Activated T-cell treated with anti-CD3 and anti-CD28 coated beads, Interleukin-2, amount 50 U/mL, for 4 hours (primary cell): ENCODE measurements at regions not wholly inside any gene's neighbourhood (a gene's known extent, or its start where the extent isn't known, plus 50 kb on each side); places are given as distances from the start of the nearest gene placed in this dataset.

Experiments
- ATAC-seq, 2 donors: fragments of 200-7000 bp; cut with Tn5 transposase; one replicate each; pipeline ENCODE4 v1.10.0; 2021
- DNase-seq: peaks from one replicate; pipeline ENCODE4 v3.0.0-alpha.2; 2020
- H3K27me3 Mint-ChIP-seq: one replicate; pipeline ENCODE4 v1.8.0; 2021; ENCODE audit warnings: low read depth, mixed read lengths
- H3K36me3 Mint-ChIP-seq: one replicate; pipeline ENCODE4 v1.8.0; 2022; ENCODE audit warnings: mixed read lengths; ENCODE audit not compliant: insufficient read depth
- H3K4me1 Mint-ChIP-seq: one replicate; pipeline ENCODE4 v1.8.0; 2021; ENCODE audit warnings: low read depth, mixed read lengths
- H3K4me3 Mint-ChIP-seq: one replicate; pipeline ENCODE4 v1.8.0; 2021; ENCODE audit warnings: mild to moderate bottlenecking, moderate library complexity, mixed read lengths
- H3K9me3 Mint-ChIP-seq: one replicate; pipeline ENCODE4 v1.8.0; 2021; ENCODE audit warnings: mixed read lengths

DNA sequence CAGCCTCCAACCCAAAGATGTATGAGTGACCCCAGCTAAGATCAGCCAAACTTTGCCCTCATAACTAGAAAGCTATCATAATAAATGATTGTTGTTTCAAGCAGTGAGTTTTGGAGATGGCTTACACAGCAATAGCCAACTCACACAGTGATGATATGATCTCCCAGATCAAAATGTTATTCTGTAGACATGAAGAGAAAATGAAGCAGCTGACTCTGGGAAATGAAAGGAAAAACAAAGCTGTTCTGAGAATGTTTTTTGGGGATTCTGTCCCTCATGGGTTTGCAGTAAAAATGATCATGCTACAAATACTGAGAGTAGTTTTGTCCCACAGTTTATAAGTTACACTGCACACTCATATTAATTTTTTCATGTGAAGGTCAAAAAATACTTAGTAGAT is 617.8 kb downstream of the MRPL39 start:
- H3K27me3 Mint-ChIP-seq, result no peaks in the 10 kb centered on the region
- no peak overlapping the region for H3K4me3 Mint-ChIP-seq
- H3K4me1 Mint-ChIP-seq, result no peaks in the 10 kb centered on the region
- DNase-seq (no peak), ATAC-seq (no peak)
- no peaks in the 10 kb centered on the region for H3K9me3 Mint-ChIP-seq
- H3K36me3 Mint-ChIP-seq, result no peaks in the 10 kb centered on the region

DNA sequence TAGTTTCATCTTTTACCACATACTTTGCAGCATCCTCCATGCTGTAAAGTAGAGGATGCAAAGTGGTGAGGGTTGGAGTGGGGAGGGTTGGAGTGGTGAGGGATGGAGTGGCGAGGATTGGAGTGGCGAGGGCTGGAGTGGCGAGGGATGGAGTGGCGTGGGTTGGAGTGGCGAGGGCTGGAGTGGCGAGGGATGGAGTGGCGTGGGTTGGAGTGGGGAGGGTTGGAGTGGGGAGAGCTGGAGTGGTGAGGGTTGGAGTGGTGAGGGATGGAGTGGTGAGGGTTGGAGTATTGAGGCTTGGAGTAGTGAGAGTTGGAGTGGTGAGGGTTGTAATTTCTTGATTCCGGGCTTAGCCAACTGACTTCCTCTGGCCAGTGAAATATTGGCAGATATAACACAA is 618.3 kb downstream of the MRPL39 start:
- H3K27me3 Mint-ChIP-seq, result no peaks in the 10 kb centered on the region
- ATAC-seq (no peak), DNase-seq (no peak)
- H3K9me3 Mint-ChIP-seq, result no peaks in the 10 kb centered on the region
- no peaks in the 10 kb centered on the region for H3K4me1 Mint-ChIP-seq
- no peak overlapping the region for H3K4me3 Mint-ChIP-seq
- no peaks in the 10 kb centered on the region for H3K36me3 Mint-ChIP-seq

DNA sequence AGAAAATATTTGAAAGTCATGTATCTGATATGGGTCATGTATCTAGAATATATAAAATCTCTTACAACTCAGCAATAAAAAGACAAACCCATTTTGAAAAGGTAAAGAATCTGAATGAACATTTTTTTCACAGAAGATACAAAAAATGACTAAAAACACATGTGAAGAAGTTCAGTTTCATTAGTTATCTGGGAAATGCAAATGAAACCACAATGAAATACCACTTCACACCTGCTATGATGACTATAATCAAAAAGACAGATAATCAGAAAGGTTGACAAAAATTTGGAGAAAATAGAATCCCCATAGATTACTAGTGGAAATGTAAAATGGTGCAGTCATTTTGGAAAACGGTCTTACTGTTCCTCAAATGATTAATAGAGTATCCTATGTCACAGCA is 631.0 kb downstream of the MRPL39 start:
- no peaks in the 10 kb centered on the region for H3K4me1 Mint-ChIP-seq
- H3K4me3 Mint-ChIP-seq, result no peak overlapping the region
- no peaks in the 10 kb centered on the region for H3K27me3 Mint-ChIP-seq
- ATAC-seq (no peak), DNase-seq (no peak)
- no peaks in the 10 kb centered on the region for H3K36me3 Mint-ChIP-seq
- H3K9me3 Mint-ChIP-seq, result peaks cover 12% of the 10 kb centered on the region

DNA sequence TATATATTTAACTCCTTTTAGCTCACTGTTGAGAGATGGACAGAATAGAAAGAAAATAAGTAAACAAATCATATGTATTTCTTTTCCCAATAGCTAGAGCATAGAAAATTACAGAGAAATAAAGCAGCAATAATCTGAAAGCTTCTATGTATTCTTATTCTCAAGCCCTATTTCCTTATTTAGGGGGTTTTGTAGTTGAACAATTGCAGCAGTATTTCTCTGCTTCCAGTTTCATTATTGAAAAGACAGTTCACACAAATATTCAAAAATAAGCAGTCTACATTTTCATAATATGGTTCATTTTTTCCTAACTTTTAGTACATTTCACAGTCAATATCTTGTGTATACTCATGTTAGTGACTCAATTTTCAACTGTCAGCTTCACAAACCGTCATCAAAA is 638.2 kb downstream of the MRPL39 start:
- no peaks in the 10 kb centered on the region for H3K36me3 Mint-ChIP-seq
- peaks cover 17% of the 10 kb centered on the region for H3K9me3 Mint-ChIP-seq
- no peaks in the 10 kb centered on the region for H3K4me1 Mint-ChIP-seq
- H3K4me3 Mint-ChIP-seq, result no peak overlapping the region
- no peak for DNase-seq
- ATAC-seq, result no peak
- H3K27me3 Mint-ChIP-seq, result no peaks in the 10 kb centered on the region

DNA sequence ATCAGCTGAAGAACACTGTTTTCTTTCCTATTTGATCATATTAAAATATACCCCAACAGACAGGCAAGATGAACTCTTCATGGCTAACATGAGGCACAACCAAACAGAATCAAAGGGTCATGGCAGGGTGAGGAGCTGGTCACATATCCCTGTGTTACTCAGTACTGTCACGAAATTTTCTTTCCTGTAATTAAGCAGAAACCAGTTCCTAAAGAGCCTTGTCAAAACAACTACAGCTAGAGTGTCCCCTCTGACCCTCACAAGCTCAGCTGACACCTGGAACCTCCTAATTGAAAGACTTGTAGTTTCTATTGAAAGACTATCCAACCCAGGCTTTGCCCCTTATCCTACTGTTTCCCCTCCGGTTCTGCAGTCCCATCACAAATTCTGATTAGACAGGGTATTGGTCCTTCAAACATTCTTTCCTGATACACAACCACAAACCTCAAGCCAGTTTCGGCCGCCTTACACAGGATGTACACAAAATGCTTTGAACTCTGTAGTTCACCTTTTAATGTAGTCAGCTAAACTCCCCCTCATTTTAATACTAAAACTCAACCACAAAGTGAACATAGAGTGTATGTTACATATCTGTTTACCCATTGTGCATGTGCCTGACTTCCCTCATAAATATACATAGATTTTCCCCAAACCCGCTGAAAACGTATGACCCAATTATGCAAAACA is 651.9 kb downstream of the MRPL39 start:
- no peak overlapping the region for H3K4me3 Mint-ChIP-seq
- H3K27me3 Mint-ChIP-seq, result no peaks in the 10 kb centered on the region
- no peaks in the 10 kb centered on the region for H3K36me3 Mint-ChIP-seq
- peaks cover 5% of the 10 kb centered on the region for H3K9me3 Mint-ChIP-seq
- DNase-seq (no peak), ATAC-seq (no peak)
- no peaks in the 10 kb centered on the region for H3K4me1 Mint-ChIP-seq

DNA sequence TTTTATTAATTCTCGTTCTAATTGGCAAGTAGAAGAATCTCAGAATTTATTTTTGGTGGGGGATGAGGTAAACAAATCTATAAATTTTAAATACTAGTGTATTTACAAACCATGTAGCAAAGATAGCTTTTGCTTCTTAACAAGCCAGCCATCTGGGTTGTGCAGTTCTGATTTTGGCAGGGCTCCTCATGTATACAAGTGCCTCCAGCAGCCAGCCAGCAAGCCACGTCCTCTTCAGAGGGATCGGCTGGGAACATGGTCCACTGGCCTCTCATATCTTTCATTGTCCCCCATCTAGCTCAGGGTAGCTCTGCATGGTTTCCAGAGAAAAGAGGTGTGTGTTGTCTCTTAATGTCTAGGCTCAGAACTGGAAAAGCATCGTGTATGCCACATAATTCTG is 659.1 kb downstream of the MRPL39 start:
- no peak for ATAC-seq
- DNase-seq, result no peak
- H3K4me3 Mint-ChIP-seq, result no peak overlapping the region
- H3K27me3 Mint-ChIP-seq, result no peaks in the 10 kb centered on the region
- H3K4me1 Mint-ChIP-seq, result no peaks in the 10 kb centered on the region
- peaks cover 11% of the 10 kb centered on the region for H3K9me3 Mint-ChIP-seq
- no peaks in the 10 kb centered on the region for H3K36me3 Mint-ChIP-seq

DNA sequence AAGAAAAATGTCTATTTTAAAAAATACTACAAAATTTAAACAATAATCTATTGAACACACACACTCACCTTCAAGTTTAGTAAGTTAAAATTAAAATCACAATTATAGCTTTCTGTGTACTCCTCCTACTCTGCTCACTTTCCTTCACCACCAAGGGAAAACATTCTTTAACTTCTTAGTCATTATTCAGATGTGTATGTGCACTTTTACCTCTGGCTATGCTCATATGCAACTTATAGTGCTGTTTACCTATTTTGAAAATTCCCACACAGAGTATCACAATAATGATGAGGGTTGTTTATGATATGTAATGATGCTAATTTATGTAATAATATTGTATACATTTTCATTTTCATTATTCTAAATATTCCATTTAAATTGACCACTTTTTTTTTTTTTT is 661.4 kb downstream of the MRPL39 start:
- Mint-ChIP-seq H3K4me1 (no peaks in the 10 kb centered on the region), H3K36me3 (no peaks in the 10 kb centered on the region), H3K9me3 (peaks cover 10% of the 10 kb centered on the region), H3K27me3 (no peaks in the 10 kb centered on the region), H3K4me3 (no peak overlapping the region)
- DNase-seq (no peak), ATAC-seq (no peak)

DNA sequence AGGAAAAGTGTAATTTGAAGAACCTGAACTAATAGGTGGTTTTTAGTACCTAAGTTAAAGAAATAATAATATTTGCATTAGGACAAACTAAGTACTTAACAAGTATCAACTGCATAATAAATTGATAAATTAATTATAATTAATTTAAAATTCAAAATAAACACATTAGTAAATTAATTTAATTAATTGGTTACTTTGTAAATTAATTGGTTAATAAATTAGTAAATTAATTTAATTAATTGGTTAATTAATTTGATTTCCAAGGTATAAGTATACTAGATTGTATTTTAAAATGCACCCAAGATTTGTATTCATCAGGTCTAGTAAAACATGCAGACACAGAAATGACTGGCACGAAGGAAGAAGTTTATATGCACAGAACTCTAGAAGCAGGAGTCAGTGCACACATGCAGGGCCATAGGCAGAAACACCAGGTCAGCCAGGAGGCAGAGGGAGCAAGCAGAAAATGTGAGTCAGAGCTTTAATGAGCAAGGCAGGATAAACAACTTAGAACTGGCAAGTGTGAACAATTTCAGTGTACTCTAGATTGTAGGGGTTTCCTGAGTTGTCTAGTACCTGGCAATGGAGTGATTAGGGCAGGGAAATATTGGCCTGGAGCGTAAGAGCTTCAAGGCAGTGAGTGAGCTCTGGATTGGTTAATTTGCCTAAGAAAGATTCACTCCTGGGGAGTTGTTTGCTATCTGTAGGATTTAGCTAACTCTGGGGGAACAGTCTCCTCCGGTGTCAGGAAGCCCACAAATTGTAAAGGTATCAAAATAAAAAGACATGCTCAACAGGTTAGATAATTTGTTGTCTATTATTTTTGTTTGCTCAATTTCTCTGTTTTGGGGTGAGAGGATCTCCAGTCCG is 665.7 kb downstream of the MRPL39 start:
- H3K4me3 Mint-ChIP-seq, result no peak overlapping the region
- no peaks in the 10 kb centered on the region for H3K36me3 Mint-ChIP-seq
- H3K4me1 Mint-ChIP-seq, result no peaks in the 10 kb centered on the region
- no peaks in the 10 kb centered on the region for H3K9me3 Mint-ChIP-seq
- no peaks in the 10 kb centered on the region for H3K27me3 Mint-ChIP-seq
- DNase-seq, result no peak
- ATAC-seq, result no peak

DNA sequence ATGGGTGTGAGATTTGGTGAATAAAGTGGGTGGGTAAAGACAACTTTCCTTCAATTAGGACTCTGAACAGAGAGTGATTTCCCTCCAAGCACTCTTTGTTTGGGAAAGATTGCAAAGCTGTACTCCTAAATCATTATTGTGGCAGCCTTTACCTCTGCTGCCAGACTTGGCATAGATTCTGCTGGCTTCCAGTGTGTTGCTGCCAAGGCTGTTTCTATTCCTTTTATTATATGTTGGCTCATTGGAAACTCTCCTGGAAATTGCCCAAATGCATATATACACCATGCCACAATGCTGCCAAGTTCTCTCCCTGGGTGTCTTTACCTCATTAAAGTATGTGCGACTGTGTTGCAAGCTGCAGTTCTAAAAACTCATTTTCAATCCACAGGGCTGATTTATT is 668.0 kb downstream of the MRPL39 start:
- Mint-ChIP-seq H3K4me3 (no peak overlapping the region), H3K9me3 (no peaks in the 10 kb centered on the region), H3K27me3 (no peaks in the 10 kb centered on the region), H3K36me3 (no peaks in the 10 kb centered on the region), H3K4me1 (no peaks in the 10 kb centered on the region)
- no peak for ATAC-seq
- no peak for DNase-seq

DNA sequence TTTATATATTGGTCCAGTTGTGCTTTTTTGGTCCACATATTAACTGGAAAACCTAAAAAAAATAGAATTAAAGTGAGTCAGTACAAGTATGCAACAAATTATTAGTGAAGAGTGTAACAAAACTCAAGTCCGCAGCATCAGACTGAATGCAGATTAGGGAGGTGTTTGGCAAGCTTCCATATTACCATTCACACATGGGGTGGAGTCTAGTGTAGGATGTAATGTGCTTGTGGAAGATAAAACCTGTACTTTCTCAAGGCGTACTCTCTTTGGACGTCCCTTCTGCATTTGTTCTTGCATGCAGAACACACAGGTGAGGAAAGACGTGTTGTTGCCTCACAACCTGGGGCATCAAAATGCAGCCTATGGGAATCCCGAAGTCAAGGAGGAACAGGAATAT is 668.7 kb downstream of the MRPL39 start:
- Mint-ChIP-seq H3K36me3 (no peaks in the 10 kb centered on the region), H3K4me3 (no peak overlapping the region), H3K27me3 (no peaks in the 10 kb centered on the region), H3K4me1 (no peaks in the 10 kb centered on the region), H3K9me3 (no peaks in the 10 kb centered on the region)
- no peak for ATAC-seq
- DNase-seq, result no peak

DNA sequence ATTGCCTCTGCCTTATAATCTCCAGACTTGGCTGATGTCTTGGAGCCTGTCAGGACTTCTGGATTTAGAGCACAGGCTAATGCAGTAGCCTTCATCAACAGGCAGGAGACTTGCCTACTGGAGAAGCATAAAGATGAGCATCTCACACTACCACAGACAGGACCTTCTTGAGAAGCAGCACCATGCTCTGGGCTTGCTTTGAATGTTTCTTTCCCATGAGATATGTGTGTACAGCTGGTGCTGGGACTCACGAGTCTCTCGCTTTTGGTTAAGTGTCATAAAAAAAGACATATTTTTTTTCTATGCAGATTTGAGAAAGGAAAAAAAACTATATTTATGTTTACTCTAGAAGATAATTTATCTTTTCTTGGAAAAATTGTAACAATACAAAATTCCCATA is 671.3 kb downstream of the MRPL39 start:
- H3K9me3 Mint-ChIP-seq, result no peaks in the 10 kb centered on the region
- no peak overlapping the region for H3K4me3 Mint-ChIP-seq
- H3K4me1 Mint-ChIP-seq, result no peaks in the 10 kb centered on the region
- DNase-seq (no peak), ATAC-seq (no peak)
- no peaks in the 10 kb centered on the region for H3K36me3 Mint-ChIP-seq
- no peaks in the 10 kb centered on the region for H3K27me3 Mint-ChIP-seq

DNA sequence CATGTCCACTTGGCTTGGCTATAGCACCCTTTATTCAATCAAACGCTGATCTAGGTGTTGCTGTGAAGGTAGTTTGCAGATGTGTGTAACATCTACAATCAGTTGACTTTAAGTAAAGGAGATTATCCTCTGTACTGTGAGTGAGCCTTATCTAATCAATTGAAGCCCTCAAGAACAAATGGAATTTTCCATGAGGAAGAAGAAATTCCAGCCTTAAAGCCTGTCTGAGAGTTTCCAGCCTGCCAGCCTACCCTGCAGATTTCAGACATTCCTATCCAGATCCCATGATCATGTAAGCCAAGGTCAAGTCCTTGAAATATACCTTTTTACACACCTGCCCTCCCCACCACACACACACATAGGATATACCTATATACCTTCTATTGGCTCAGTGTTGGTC is 696.7 kb downstream of the MRPL39 start:
- Mint-ChIP-seq H3K36me3 (no peaks in the 10 kb centered on the region), H3K27me3 (no peaks in the 10 kb centered on the region), H3K4me1 (no peaks in the 10 kb centered on the region), H3K9me3 (no peaks in the 10 kb centered on the region), H3K4me3 (no peak overlapping the region)
- ATAC-seq, result no peak
- DNase-seq, result no peak

DNA sequence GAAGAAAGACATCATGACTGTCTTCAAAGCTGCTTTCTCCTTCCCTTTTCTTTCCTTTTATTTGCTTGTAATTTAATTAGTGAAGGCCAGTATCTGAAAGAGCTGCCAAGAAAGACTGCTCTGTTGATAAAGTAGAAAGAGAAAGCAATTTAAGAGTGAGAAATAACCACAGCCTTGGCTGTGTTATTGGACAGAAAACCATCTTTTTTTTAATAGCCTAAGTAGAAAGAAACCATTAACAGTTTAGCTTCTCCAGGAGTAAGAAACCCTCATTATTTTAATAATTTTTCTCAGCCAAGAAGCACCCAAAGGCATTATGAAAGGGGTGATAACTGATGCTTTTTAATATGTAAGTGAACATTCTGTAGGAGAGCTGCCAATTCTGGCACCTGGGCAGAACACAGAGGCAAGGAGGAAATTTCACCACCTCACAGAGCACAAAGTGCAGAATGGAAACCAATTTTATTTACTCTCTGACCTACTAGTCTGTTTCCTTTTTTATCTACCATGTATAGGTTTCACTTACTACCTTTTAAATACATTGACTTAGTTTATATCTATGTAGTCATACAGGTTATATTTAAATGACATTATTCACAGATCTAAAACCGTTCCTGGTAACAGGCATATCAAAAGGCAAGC is 703.2 kb downstream of the MRPL39 start:
- no peaks in the 10 kb centered on the region for H3K9me3 Mint-ChIP-seq
- no peaks in the 10 kb centered on the region for H3K27me3 Mint-ChIP-seq
- no peak overlapping the region for H3K4me3 Mint-ChIP-seq
- ATAC-seq (no peak), DNase-seq (no peak)
- no peaks in the 10 kb centered on the region for H3K4me1 Mint-ChIP-seq
- H3K36me3 Mint-ChIP-seq, result no peaks in the 10 kb centered on the region

DNA sequence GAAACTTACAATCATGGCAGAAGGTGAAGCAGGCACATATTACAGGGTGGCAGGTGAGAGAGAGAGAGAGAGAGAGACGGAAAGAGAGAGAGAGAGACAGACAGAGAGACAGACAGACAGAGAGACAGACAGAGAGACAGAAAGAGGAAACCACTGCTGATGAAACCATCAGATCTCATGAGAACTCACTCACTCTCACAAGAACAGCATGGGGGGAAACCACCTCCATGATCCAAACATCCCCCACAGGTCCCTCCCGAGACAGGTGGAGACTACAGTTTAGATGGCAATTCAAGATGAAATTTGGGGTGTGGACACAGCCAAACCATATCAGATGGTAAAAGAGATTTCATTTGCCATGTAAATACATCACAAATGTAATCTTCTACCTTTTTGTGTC is 708.1 kb downstream of the MRPL39 start:
- no peak for DNase-seq
- Mint-ChIP-seq H3K4me3 (no peak overlapping the region), H3K27me3 (no peaks in the 10 kb centered on the region), H3K4me1 (no peaks in the 10 kb centered on the region), H3K9me3 (no peaks in the 10 kb centered on the region), H3K36me3 (no peaks in the 10 kb centered on the region)
- no peak for ATAC-seq

DNA sequence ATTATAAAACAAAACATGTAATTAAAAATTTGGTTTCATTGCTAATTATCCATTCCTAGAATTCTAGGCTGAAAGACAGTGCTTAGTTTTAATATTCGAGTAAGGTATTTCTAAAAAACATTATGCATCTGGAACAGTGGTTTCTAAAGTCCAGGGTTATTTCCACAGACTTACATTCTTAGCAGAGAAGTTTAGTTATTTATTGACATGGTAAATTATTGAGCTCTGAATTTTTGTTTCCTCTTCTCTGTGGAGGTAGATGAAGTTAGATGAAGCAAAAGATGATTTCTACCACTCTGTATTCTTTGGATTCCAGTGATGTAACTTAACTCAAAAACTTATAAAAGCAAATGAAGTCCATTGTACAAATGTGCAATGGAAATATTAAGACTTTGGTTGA is 709.4 kb downstream of the MRPL39 start:
- no peak for ATAC-seq
- H3K27me3 Mint-ChIP-seq, result no peaks in the 10 kb centered on the region

More for the DNA sequence above, 709.4 kb downstream of the MRPL39 start:
- Mint-ChIP-seq H3K36me3 (no peaks in the 10 kb centered on the region), H3K4me1 (no peaks in the 10 kb centered on the region), H3K4me3 (no peak overlapping the region), H3K9me3 (no peaks in the 10 kb centered on the region)
- DNase-seq, result no peak
